ENCODE measurements at regions not wholly inside any gene's neighbourhood (a gene's known extent, or its start where the extent isn't known, plus 50 kb on each side); places are given as distances from the start of the nearest gene placed in this dataset.

GRCh38 chr5:86786955-86787354, 169.2 kb downstream of the COX7C start:
- no peak overlapping the region for H3K27ac Mint-ChIP-seq
- no peaks in the 10 kb centered on the region; the same call in 1 of the 2 replicates for H3K27me3 Mint-ChIP-seq (ENCODE audit: low read depth)
- H3K9me3 Mint-ChIP-seq, result no peaks in the 10 kb centered on the region
- H3K4me1 Mint-ChIP-seq, result no peaks in the 10 kb centered on the region
- CTCF ChIA-PET, result interaction anchor here (2.1 kb wide), 1 partner anchor 30 kb away, joined by 5 read pairs; no protein-coding TSS in a partner anchor
- POLR2A ChIA-PET, result no interaction called here
- no peaks in the 10 kb centered on the region for H3K36me3 Mint-ChIP-seq
- no peak for ATAC-seq
- no peak for DNase-seq (ENCODE audit: low spot score)
- TF ChIP-seq AFF4 (CRISPR knock-in tag; IDR thresholded peaks at IDR 0.05; ENCODE audit: borderline replicate concordance), result no peak
- no peak for TF ChIP-seq FOXJ3 (CRISPR knock-in tag; IDR thresholded peaks at IDR 0.05; ENCODE audit: borderline replicate concordance)
- TF ChIP-seq TP53 (CRISPR knock-in tag; IDR thresholded peaks at IDR 0.05), result no peak
- no peak for TF ChIP-seq ZNF219 (CRISPR knock-in tag; IDR thresholded peaks at IDR 0.05; ENCODE audit: borderline replicate concordance)
- no peak for TF ChIP-seq PREB (CRISPR knock-in tag; IDR thresholded peaks at IDR 0.05; ENCODE audit: borderline replicate concordance)
- TF ChIP-seq ZNF121 (CRISPR knock-in tag; IDR thresholded peaks at IDR 0.05), result no peak
- no peak for TF ChIP-seq PRRX2 (CRISPR knock-in tag; IDR thresholded peaks at IDR 0.05)
- no peak for TF ChIP-seq E2F4 (CRISPR knock-in tag; IDR thresholded peaks at IDR 0.05; ENCODE audit: borderline replicate concordance, low read depth)
- no peak for TF ChIP-seq SMAD3 (CRISPR knock-in tag; IDR thresholded peaks at IDR 0.05; ENCODE audit: borderline replicate concordance)
- H3K4me3 Mint-ChIP-seq, result no peak overlapping the region

GRCh38 chr5:86795659-86796058, 177.9 kb downstream of the COX7C start:
- Mint-ChIP-seq H3K27me3 (ENCODE audit: low read depth) (no peaks in the 10 kb centered on the region), H3K9me3 (no peaks in the 10 kb centered on the region), H3K4me1 (peaks cover 17% of the 10 kb centered on the region), H3K27ac (no peak overlapping the region), H3K36me3 (no peaks in the 10 kb centered on the region), H3K4me3 (no peak overlapping the region)
- no peak for DNase-seq (ENCODE audit: low spot score)
- ChIA-PET POLR2A (no interaction called here), CTCF (no interaction called here)
- ATAC-seq, result no peak
- TF ChIP-seq ETV6 (CRISPR knock-in tag; IDR thresholded peaks at IDR 0.05) (no peak), ZBTB21 (CRISPR knock-in tag; IDR thresholded peaks at IDR 0.05; ENCODE audit: borderline replicate concordance) (no peak), EMX1 (CRISPR knock-in tag; IDR thresholded peaks at IDR 0.05) (no peak), NR2C2 (CRISPR knock-in tag; IDR thresholded peaks at IDR 0.05) (no peak), ZNF219 (CRISPR knock-in tag; IDR thresholded peaks at IDR 0.05; ENCODE audit: borderline replicate concordance) (no peak), ZNF532 (CRISPR knock-in tag; IDR thresholded peaks at IDR 0.05; ENCODE audit: borderline replicate concordance) (no peak), HMGXB4 (CRISPR knock-in tag; IDR thresholded peaks at IDR 0.05) (no peak), CDX4 (CRISPR knock-in tag; IDR thresholded peaks at IDR 0.05; ENCODE audit: borderline replicate concordance) (no peak), RELA (CRISPR knock-in tag; IDR thresholded peaks at IDR 0.05; ENCODE audit: borderline replicate concordance) (no peak), CBFB (CRISPR knock-in tag; IDR thresholded peaks at IDR 0.05; ENCODE audit: low read depth) (no peak), OVOL2 (CRISPR knock-in tag; IDR thresholded peaks at IDR 0.05; ENCODE audit: borderline replicate concordance) (no peak), ZMAT4 (CRISPR knock-in tag; IDR thresholded peaks at IDR 0.05) (no peak), ATF1 (CRISPR knock-in tag; IDR thresholded peaks at IDR 0.05) (no peak), SOX15 (CRISPR knock-in tag; IDR thresholded peaks at IDR 0.05) (no peak)
